Prostate gland (tissue), 2 donors: ENCODE measurements at regions not wholly inside any gene's neighbourhood (a gene's known extent, or its start where the extent isn't known, plus 50 kb on each side); places are given as distances from the start of the nearest gene placed in this dataset.

Source experiments
- POLR2A ChIP-seq: fragments of 450-650 bp; IDR thresholded peaks from one replicate; pipeline ENCODE4 v1.6.1; 2016; ENCODE audit warnings: antibody characterized with exemption, mild to moderate bottlenecking
- TF ChIP-seq, protein P1 (sequence below), 4 experiments: fragments of 200-600 bp in 2 of 4; fragments of 450-650 bp in 2 of 4; sonication (generic) in 2 of 4; IDR thresholded peaks; 1 replicate in 3 of 4; 2 replicates in 1 of 4; pipeline ENCODE4 v1.5.1; 2016 to 2019; ENCODE audit warnings: antibody characterized with exemption in 4 of 4, mild to moderate bottlenecking in 2 of 4, moderate library complexity in 2 of 4

DNA sequence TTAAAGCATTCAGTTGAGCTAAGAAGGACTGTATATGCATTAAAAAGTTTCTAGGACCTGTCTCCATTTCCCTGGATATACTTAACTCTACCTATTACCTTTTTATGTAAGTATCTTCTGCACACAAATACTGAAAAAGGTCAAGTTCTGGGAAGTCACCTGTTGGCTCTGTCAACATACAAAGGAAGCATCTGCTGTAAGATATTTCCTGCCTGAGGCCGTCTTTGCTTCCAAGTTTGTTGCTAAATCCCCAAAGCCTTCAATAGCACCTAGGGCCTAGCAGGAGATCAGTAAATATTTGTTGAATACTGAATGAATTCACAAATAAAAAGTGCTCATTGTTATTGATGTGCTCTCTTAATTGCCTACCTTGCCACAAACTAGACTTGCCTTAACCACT is 188.4 kb downstream of the DUSP6 start:
- TF ChIP-seq, protein P1, sequence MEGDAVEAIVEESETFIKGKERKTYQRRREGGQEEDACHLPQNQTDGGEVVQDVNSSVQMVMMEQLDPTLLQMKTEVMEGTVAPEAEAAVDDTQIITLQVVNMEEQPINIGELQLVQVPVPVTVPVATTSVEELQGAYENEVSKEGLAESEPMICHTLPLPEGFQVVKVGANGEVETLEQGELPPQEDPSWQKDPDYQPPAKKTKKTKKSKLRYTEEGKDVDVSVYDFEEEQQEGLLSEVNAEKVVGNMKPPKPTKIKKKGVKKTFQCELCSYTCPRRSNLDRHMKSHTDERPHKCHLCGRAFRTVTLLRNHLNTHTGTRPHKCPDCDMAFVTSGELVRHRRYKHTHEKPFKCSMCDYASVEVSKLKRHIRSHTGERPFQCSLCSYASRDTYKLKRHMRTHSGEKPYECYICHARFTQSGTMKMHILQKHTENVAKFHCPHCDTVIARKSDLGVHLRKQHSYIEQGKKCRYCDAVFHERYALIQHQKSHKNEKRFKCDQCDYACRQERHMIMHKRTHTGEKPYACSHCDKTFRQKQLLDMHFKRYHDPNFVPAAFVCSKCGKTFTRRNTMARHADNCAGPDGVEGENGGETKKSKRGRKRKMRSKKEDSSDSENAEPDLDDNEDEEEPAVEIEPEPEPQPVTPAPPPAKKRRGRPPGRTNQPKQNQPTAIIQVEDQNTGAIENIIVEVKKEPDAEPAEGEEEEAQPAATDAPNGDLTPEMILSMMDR (IDR thresholded peaks at IDR 0.05) = no peak
- TF ChIP-seq POLR2A = no peak
